GM21515 (cell line): ENCODE measurements at regions not wholly inside any gene's neighbourhood (a gene's known extent, or its start where the extent isn't known, plus 50 kb on each side); places are given as distances from the start of the nearest gene placed in this dataset.
"Not testable (repeated sequence)": the region's sequence is repeated elsewhere in the genome, so short reads cannot be mapped to it uniquely, and the experiment has no call there.

Experiments used
- ATAC-seq: cut with Tn5 transposase; IDR thresholded peaks from one replicate; pipeline ENCODE4 v1.9.1; 2021; ENCODE audit not compliant: unreplicated experiment

- no peak for ATAC-seq
These were observed 364.2 kb upstream of the CNTN3 start for GRCh38 chr3:74978684-74979083.

- not testable (repeated sequence) for ATAC-seq
These were observed 370.8 kb upstream of the CNTN3 start for GRCh38 chr3:74985028-74985904.

GRCh38 chr3:74988095-74988494, 373.6 kb upstream of the CNTN3 start:
- no peak for ATAC-seq

DNA sequence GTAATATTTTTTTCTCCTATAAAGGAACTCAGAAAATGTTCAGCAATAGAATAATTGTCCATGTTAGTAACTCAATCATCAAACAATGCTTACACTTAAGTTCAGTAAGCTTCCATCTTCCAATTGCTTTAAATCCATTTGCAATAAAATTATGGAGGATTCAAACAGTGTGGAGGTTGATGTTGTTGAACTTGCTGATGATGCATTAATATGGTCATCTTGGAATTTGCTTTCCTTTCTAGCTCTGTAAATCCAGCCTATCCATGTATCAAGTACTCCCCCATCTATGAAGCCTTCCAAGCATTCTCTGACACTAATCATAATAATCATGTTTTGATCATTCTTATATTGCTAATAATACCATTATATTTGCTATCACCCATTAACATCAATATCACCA, 378.4 kb upstream of the CNTN3 start:
- no peak for ATAC-seq

DNA sequence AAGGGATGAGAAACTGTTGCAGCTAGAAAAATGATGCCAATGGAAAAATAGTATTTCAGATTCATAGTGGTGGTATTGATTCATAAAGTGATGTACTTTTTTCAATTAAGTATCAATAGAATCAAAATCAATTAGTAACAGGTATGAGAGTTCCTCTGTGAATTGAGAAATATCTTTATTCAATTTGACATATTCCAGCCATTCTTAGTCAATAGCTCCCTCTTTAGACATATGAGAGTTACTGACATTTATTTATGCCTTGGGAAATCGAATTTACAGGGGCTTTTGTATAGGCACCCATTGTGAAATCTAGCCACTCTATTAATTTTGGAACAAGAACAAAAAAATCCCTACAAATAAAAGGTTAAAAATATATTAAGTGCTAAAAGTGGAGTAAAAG, 386.9 kb upstream of the CNTN3 start:
- ATAC-seq, result no peak

GRCh38 chr3:75012791-75013331, 398.4 kb upstream of the CNTN3 start:
- no peak for ATAC-seq

- ATAC-seq, result no peak
These were observed 399.5 kb upstream of the CNTN3 start for GRCh38 chr3:75014008-75014407.

DNA sequence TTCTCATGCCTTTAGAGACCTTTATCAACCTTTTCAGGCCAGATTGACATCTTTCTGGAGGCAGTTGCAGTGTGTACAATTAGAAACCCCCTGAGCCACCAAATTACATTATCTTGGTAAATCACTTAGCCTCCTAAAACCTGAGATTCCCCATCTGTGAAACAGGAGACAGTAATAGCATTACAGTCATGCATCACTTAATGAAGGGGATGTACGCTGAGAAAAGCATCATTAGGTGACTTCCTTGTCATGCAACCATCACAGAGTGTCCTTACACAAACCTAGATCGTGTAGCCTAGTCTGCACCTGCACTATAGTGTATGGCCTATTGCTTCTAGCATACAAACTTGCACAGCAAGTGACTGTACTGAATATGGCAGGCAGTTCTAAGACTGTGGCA, 400.8 kb upstream of the CNTN3 start:
- no peak for ATAC-seq

GRCh38 chr3:75035146-75035545, 420.7 kb upstream of the CNTN3 start:
- ATAC-seq, result no peak

DNA sequence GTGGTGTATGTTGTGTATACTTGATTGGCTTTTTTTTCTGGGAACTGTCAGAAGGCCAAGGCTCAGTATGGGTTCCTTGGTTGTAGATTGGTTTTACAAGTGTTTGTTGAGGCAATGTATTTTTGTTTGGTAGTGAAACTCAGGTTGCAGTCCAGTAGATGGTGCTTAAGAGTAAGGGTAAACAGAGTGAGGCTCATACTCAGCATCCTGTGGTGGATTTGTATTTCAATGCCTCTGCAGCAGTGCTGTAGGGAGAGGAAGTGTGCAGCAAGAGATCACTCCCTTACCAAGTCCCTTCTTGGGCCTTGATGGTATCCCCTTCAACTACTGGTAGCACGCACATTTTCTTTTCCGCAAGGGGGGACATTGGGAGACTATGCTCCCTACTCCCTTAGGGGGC, 428.5 kb upstream of the CNTN3 start:
- ATAC-seq, result no peak

DNA sequence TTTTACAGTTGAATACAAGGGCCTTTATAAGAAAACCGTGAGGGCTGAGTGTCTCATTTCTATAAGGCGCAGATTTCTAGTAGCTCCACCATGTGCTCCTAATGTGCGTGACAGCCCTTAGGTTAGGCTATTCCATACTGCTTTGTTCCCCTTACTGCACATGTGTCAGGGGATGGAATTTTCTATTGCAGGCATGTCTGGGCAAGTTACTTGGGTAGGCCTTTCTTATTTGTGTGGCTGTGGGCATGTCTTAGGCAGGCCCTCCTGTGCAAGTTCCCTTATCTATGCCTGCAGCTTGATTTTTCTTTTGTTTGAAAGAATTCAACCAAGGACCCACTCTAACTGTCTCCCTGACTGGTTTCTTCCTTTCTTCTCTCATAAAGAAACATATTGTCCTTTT, 434.2 kb upstream of the CNTN3 start:
- no peak for ATAC-seq

- ATAC-seq, result no peak
These were observed 435.1 kb upstream of the CNTN3 start for GRCh38 chr3:75049533-75049932.

DNA sequence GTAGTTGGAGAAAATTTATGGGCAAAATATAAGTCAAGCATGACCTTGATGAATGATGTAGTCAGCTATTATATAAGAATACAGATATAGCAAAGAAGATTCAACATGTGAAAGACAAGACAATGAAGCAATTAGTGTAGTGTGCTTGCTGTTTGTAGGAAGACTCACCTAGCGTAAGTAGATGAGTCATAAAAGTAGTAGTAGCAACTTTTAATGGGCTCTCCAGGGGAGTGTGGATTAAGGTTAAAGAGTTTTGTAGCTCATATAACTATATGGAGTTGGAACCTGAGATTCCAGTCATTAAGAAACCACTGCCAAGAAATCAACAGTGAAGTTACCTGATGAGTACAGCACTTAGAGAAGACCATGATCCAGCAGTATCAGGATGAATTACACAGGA, 444.7 kb upstream of the CNTN3 start:
- no peak for ATAC-seq

DNA sequence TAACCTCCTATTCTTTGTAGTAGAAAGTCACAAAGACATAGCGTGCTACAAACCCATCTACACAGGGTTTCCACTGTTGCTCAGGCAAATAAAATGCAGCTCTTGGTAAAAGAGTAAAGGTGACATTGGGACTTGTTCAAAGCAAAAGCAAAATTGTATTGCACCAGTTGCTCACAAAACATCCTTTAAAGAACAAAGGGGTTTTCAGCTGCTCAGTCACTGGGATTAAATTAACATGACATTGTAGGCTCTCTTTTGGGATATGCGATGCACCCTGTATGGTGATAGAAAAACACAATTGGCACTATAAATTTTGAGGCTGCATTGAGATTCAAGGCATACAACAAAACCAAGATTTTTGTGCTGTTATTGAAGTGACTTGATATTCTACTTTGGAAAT, 447.3 kb upstream of the CNTN3 start:
- no peak for ATAC-seq

GRCh38 chr3:75075158-75075557, 460.7 kb upstream of the CNTN3 start:
- ATAC-seq, result no peak

DNA sequence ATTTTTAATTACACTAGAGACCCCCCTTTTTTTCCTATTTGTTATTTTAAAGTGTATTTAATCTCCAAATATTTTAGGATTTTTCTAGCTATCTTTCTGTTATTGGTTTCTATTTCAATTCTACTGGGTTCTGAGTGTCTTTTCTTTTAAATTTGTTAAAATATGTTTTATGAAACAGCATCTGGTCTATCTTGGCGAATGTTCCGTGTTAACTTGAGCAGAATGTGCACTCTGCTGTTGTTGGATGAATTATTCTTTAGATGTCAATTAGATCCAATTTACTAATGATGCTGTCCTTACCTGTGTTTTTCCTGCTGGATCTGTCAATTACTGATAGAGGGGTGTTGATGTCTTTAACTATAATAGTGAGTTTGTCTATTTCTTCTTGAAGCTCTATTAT, 462.0 kb upstream of the CNTN3 start:
- ATAC-seq, result no peak

GRCh38 chr3:75078290-75078689, 463.8 kb upstream of the CNTN3 start:
- ATAC-seq, result no peak

DNA sequence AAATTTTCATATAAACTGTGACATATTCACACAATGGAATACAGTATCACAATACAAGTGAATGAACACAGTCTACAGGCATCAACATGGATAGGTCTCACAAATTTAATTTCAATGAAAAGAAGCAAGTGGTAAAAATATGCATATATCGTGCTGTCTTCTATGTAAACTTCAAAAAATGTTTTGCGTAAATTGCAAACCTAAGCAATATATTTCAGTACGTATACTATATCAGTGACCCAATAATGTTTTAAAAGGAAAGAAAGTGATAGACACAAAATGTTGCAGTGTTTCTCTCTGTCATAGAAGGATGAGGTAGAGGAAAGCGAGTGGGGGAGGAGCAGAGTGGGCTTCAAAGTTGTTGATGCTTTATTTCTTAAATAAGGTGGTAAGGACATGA, 468.4 kb upstream of the CNTN3 start:
- no peak for ATAC-seq

- no peak for ATAC-seq
These were observed 475.4 kb upstream of the CNTN3 start for GRCh38 chr3:75089841-75090240.

GRCh38 chr3:75101329-75102147, 487.1 kb upstream of the CNTN3 start:
- no peak for ATAC-seq

GRCh38 chr3:75110741-75111140, 496.3 kb upstream of the CNTN3 start:
- ATAC-seq, result no peak

- no peak for ATAC-seq
These were observed 501.2 kb upstream of the CNTN3 start for GRCh38 chr3:75115695-75116094.
